ENCODE measurements at regions not wholly inside any gene's neighbourhood (a gene's known extent, or its start where the extent isn't known, plus 50 kb on each side); places are given as distances from the start of the nearest gene placed in this dataset.

GRCh38 chrX:13223868-13224567 is 95.8 kb downstream of the ATXN3L start:
- TF ChIP-seq CTCF (IDR thresholded peaks at IDR 0.05) (no peak; the same call in 1 of the 2 replicates), POLR2AphosphoS5 (IDR thresholded peaks at IDR 0.05; ENCODE audit: low read depth, low read length) (no peak), SIN3A (IDR thresholded peaks at IDR 0.05; ENCODE audit: borderline replicate concordance, insufficient read depth, low read depth, low read length) (no peak), REST (IDR thresholded peaks at IDR 0.05; ENCODE audit: insufficient read depth in 1 of 2, low read depth in 2 of 2, low read length in 1 of 2) (no peak)
